ENCODE measurements at regions not wholly inside any gene's neighbourhood (a gene's known extent, or its start where the extent isn't known, plus 50 kb on each side); places are given as distances from the start of the nearest gene placed in this dataset.

GRCh38 chr5:103371046-103371607 lies 112.6 kb downstream of the MACIR start:
- Mint-ChIP-seq H3K9me3 (ENCODE audit: unreplicated experiment) (peaks cover 10% of the 10 kb centered on the region), H3K4me3 (ENCODE audit: unreplicated experiment) (no peak overlapping the region), H3K4me1 (ENCODE audit: unreplicated experiment) (peaks cover 11% of the 10 kb centered on the region), H3K36me3 (ENCODE audit: unreplicated experiment) (peaks cover 2% of the 10 kb centered on the region), H3K27ac (ENCODE audit: unreplicated experiment) (no peak overlapping the region), H3K27me3 (ENCODE audit: unreplicated experiment) (peaks cover 2% of the 10 kb centered on the region)
- DNase-seq (ENCODE audit: extremely low spot score, unreplicated experiment), result no peak
- TF ChIP-seq CTCF (IDR thresholded peaks at IDR 0.05), result no peak

GRCh38 chr5:103369125-103370120 lies 110.9 kb downstream of the MACIR start:
- DNase-seq (ENCODE audit: extremely low spot score, unreplicated experiment), result no peak
- Mint-ChIP-seq H3K4me3 (ENCODE audit: unreplicated experiment) (no peak overlapping the region), H3K4me1 (ENCODE audit: unreplicated experiment) (no peaks in the 10 kb centered on the region), H3K9me3 (ENCODE audit: unreplicated experiment) (peaks cover 10% of the 10 kb centered on the region), H3K27ac (ENCODE audit: unreplicated experiment) (no peak overlapping the region), H3K36me3 (ENCODE audit: unreplicated experiment) (peaks cover 2% of the 10 kb centered on the region), H3K27me3 (ENCODE audit: unreplicated experiment) (peaks cover 2% of the 10 kb centered on the region)
- TF ChIP-seq CTCF (IDR thresholded peaks at IDR 0.05), result no peak

- Mint-ChIP-seq H3K4me3 (ENCODE audit: unreplicated experiment) (no peak overlapping the region), H3K4me1 (ENCODE audit: unreplicated experiment) (no peaks in the 10 kb centered on the region), H3K36me3 (ENCODE audit: unreplicated experiment) (peaks cover 2% of the 10 kb centered on the region), H3K27me3 (ENCODE audit: unreplicated experiment) (peaks cover 2% of the 10 kb centered on the region), H3K27ac (ENCODE audit: unreplicated experiment) (no peak overlapping the region), H3K9me3 (ENCODE audit: unreplicated experiment) (peaks cover 10% of the 10 kb centered on the region)
- no peak for DNase-seq (ENCODE audit: extremely low spot score, unreplicated experiment)
- no peak for TF ChIP-seq CTCF (IDR thresholded peaks at IDR 0.05)
Measured at GRCh38 chr5:103367702-103368101, 109.1 kb downstream of the MACIR start.

GRCh38 chr5:103366918-103367549 lies 108.5 kb downstream of the MACIR start:
- Mint-ChIP-seq H3K36me3 (ENCODE audit: unreplicated experiment) (peaks cover 2% of the 10 kb centered on the region), H3K9me3 (ENCODE audit: unreplicated experiment) (peaks cover 10% of the 10 kb centered on the region), H3K27ac (ENCODE audit: unreplicated experiment) (no peak overlapping the region), H3K27me3 (ENCODE audit: unreplicated experiment) (peaks cover 2% of the 10 kb centered on the region), H3K4me1 (ENCODE audit: unreplicated experiment) (no peaks in the 10 kb centered on the region), H3K4me3 (ENCODE audit: unreplicated experiment) (no peak overlapping the region)
- TF ChIP-seq CTCF (IDR thresholded peaks at IDR 0.05), result no peak
- no peak for DNase-seq (ENCODE audit: extremely low spot score, unreplicated experiment)

- no peak for DNase-seq (ENCODE audit: extremely low spot score, unreplicated experiment)
- Mint-ChIP-seq H3K27me3 (ENCODE audit: unreplicated experiment) (no peaks in the 10 kb centered on the region), H3K27ac (ENCODE audit: unreplicated experiment) (no peak overlapping the region), H3K36me3 (ENCODE audit: unreplicated experiment) (peaks cover 2% of the 10 kb centered on the region), H3K4me3 (ENCODE audit: unreplicated experiment) (no peak overlapping the region), H3K9me3 (ENCODE audit: unreplicated experiment) (peaks cover 10% of the 10 kb centered on the region), H3K4me1 (ENCODE audit: unreplicated experiment) (no peaks in the 10 kb centered on the region)
- TF ChIP-seq CTCF (IDR thresholded peaks at IDR 0.05), result no peak
Measured at GRCh38 chr5:103364074-103364473, 105.5 kb downstream of the MACIR start.

Measured in osteocyte (in vitro differentiated cells).